Loucy (cell line): ENCODE measurements at regions not wholly inside any gene's neighbourhood (a gene's known extent, or its start where the extent isn't known, plus 50 kb on each side); places are given as distances from the start of the nearest gene placed in this dataset.

ENCODE experiments used
- CTCF ChIP-seq: fragments of 200-600 bp; sonication (generic); conservative IDR thresholded peaks from 2 replicates; pipeline ENCODE4 v1.5.1; 2014; ENCODE audit warnings: mild to moderate bottlenecking, antibody characterized with exemption, low read length
- EZH2phosphoT487 ChIP-seq: fragments of 200-600 bp; IDR thresholded peaks from 2 replicates; pipeline ENCODE4 v1.6.1; 2018; ENCODE audit warnings: antibody characterized with exemption, mild to moderate bottlenecking, moderate library complexity, borderline replicate concordance

GRCh38 chr4:57324673-57325307 is 214.6 kb upstream of the IGFBP7 start:
- TF ChIP-seq CTCF (no peak), EZH2phosphoT487 (no peak)
